ENCODE measurements at regions not wholly inside any gene's neighbourhood (a gene's known extent, or its start where the extent isn't known, plus 50 kb on each side); places are given as distances from the start of the nearest gene placed in this dataset.

DNA sequence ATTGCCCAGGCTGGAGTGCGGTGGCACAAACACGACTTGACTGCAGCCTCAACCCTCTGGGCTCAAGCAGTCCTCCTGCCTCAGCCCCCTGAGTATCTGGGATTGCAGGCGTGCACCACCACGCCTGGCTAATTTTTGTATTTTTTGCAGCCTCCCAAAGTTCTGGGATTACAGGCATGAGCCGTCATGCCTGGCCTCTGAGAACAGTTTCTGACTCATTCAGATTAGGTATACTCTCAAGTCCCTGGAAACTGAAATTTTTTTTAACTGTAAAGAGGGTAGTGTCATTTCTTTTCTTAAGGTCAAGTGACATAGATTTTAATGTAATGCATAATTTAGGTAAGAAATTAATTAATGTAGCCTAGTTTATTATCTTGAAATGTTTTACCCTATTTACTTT, 104.7 kb downstream of the SEPTIN7 start:
- Histone ChIP-seq H3K36me3 (ENCODE audit: control insufficient read depth, insufficient read depth, low read length) (no peaks in the 10 kb centered on the region), H3K4me1 (ENCODE audit: control insufficient read depth, extremely low read depth, insufficient read depth, low read length) (no peaks in the 10 kb centered on the region), H3K9ac (ENCODE audit: insufficient read depth, low read length) (no peak overlapping the region), H3K79me2 (ENCODE audit: control insufficient read depth, insufficient read depth, low read length) (no peaks in the 10 kb centered on the region), H2AFZ (ENCODE audit: low read length) (no peak overlapping the region), H3K27me3 (ENCODE audit: control insufficient read depth, insufficient read depth, low read length) (no peaks in the 10 kb centered on the region), H3K4me3 (replicated peaks in 1 of 4; ENCODE audit: control extremely low read depth in 1 of 4, insufficient read depth in 1 of 4, low read depth in 3 of 4, low read length in 4 of 4) (no peak overlapping the region), H4K20me1 (ENCODE audit: control insufficient read depth, extremely low read depth, insufficient read depth, low read length) (no peaks in the 10 kb centered on the region), H3K9me3 (ENCODE audit: control insufficient read depth, insufficient read depth, low read depth, low read length) (no peaks in the 10 kb centered on the region), H3K27ac (ENCODE audit: insufficient read depth, low read length) (no peak overlapping the region), H3K4me2 (ENCODE audit: extremely low read depth, insufficient read depth, low read length) (no peak overlapping the region)
- DNase-seq (ENCODE audit: low read depth in 2 of 2): peak; percentile 20 to 51
- TF ChIP-seq EZH2 (IDR thresholded peaks at IDR 0.05; ENCODE audit: low read length, missing control alignments) (no peak), CTCF (conservative IDR thresholded peaks at IDR 0.05 in 1 of 2, IDR thresholded peaks at IDR 0.05 in 1 of 2; ENCODE audit: low read depth in 1 of 2, low read length in 2 of 2) (no peak)

GRCh38 chr7:35906191-35906908, 105.5 kb downstream of the SEPTIN7 start:
- Histone ChIP-seq H3K27me3 (ENCODE audit: control insufficient read depth, insufficient read depth, low read length) (no peaks in the 10 kb centered on the region), H3K4me3 (replicated peaks in 1 of 4; ENCODE audit: control extremely low read depth in 1 of 4, insufficient read depth in 1 of 4, low read depth in 3 of 4, low read length in 4 of 4) (no peak overlapping the region), H3K4me2 (ENCODE audit: extremely low read depth, insufficient read depth, low read length) (no peak overlapping the region), H3K9ac (ENCODE audit: insufficient read depth, low read length) (no peak overlapping the region), H3K36me3 (ENCODE audit: control insufficient read depth, insufficient read depth, low read length) (no peaks in the 10 kb centered on the region), H3K4me1 (ENCODE audit: control insufficient read depth, extremely low read depth, insufficient read depth, low read length) (no peaks in the 10 kb centered on the region), H4K20me1 (ENCODE audit: control insufficient read depth, extremely low read depth, insufficient read depth, low read length) (no peaks in the 10 kb centered on the region), H2AFZ (ENCODE audit: low read length) (no peak overlapping the region), H3K27ac (ENCODE audit: insufficient read depth, low read length) (no peak overlapping the region), H3K9me3 (ENCODE audit: control insufficient read depth, insufficient read depth, low read depth, low read length) (no peaks in the 10 kb centered on the region), H3K79me2 (ENCODE audit: control insufficient read depth, insufficient read depth, low read length) (no peaks in the 10 kb centered on the region)
- TF ChIP-seq CTCF (conservative IDR thresholded peaks at IDR 0.05 in 1 of 2, IDR thresholded peaks at IDR 0.05 in 1 of 2; ENCODE audit: low read depth in 1 of 2, low read length in 2 of 2): peak; percentile 94 to 96
- TF ChIP-seq EZH2 (IDR thresholded peaks at IDR 0.05; ENCODE audit: low read length, missing control alignments): no peak
- peak; percentile 67 to 86 for DNase-seq (ENCODE audit: low read depth in 2 of 2)

GRCh38 chr7:35908331-35909216, 107.7 kb downstream of the SEPTIN7 start:
- no peaks in the 10 kb centered on the region for H3K36me3 ChIP-seq (ENCODE audit: control insufficient read depth, insufficient read depth, low read length)
- no peak for TF ChIP-seq EZH2 (IDR thresholded peaks at IDR 0.05; ENCODE audit: low read length, missing control alignments)
- no peak for TF ChIP-seq CTCF (conservative IDR thresholded peaks at IDR 0.05 in 1 of 2, IDR thresholded peaks at IDR 0.05 in 1 of 2; ENCODE audit: low read depth in 1 of 2, low read length in 2 of 2)
- H3K4me1 ChIP-seq (ENCODE audit: control insufficient read depth, extremely low read depth, insufficient read depth, low read length): no peaks in the 10 kb centered on the region
- no peak for DNase-seq (ENCODE audit: low read depth in 2 of 2)
- H3K4me2 ChIP-seq (ENCODE audit: extremely low read depth, insufficient read depth, low read length): no peak overlapping the region
- no peak overlapping the region for H2AFZ ChIP-seq (ENCODE audit: low read length)
- no peaks in the 10 kb centered on the region for H3K27me3 ChIP-seq (ENCODE audit: control insufficient read depth, insufficient read depth, low read length)
- no peak overlapping the region for H3K4me3 ChIP-seq (replicated peaks in 1 of 4; ENCODE audit: control extremely low read depth in 1 of 4, insufficient read depth in 1 of 4, low read depth in 3 of 4, low read length in 4 of 4)
- H3K9me3 ChIP-seq (ENCODE audit: control insufficient read depth, insufficient read depth, low read depth, low read length): no peaks in the 10 kb centered on the region
- no peaks in the 10 kb centered on the region for H3K79me2 ChIP-seq (ENCODE audit: control insufficient read depth, insufficient read depth, low read length)
- no peak overlapping the region for H3K9ac ChIP-seq (ENCODE audit: insufficient read depth, low read length)
- H4K20me1 ChIP-seq (ENCODE audit: control insufficient read depth, extremely low read depth, insufficient read depth, low read length): no peaks in the 10 kb centered on the region
- H3K27ac ChIP-seq (ENCODE audit: insufficient read depth, low read length): no peak overlapping the region
